Breast epithelium (tissue), 3 donors: ENCODE measurements at regions not wholly inside any gene's neighbourhood (a gene's known extent, or its start where the extent isn't known, plus 50 kb on each side); places are given as distances from the start of the nearest gene placed in this dataset.

Experiments used
- CTCF ChIP-seq, 3 donors: fragments of 450-650 bp; IDR thresholded peaks; one replicate each; pipeline ENCODE4 v1.5.1; 2016 to 2017; ENCODE audit warnings: antibody characterized with exemption in 3 of 3, mild to moderate bottlenecking in 3 of 3, moderate library complexity in 3 of 3
- POLR2A ChIP-seq: fragments of 450-650 bp; IDR thresholded peaks from one replicate; pipeline ENCODE4 v1.6.1; 2016; ENCODE audit warnings: antibody characterized with exemption, mild to moderate bottlenecking, moderate library complexity
- POLR2AphosphoS5 ChIP-seq, 3 donors: sonication (generic); formaldehyde crosslinking; IDR thresholded peaks; one replicate each; pipeline ENCODE4 v1.6.1; 2017; ENCODE audit warnings: antibody characterized with exemption in 3 of 3

DNA sequence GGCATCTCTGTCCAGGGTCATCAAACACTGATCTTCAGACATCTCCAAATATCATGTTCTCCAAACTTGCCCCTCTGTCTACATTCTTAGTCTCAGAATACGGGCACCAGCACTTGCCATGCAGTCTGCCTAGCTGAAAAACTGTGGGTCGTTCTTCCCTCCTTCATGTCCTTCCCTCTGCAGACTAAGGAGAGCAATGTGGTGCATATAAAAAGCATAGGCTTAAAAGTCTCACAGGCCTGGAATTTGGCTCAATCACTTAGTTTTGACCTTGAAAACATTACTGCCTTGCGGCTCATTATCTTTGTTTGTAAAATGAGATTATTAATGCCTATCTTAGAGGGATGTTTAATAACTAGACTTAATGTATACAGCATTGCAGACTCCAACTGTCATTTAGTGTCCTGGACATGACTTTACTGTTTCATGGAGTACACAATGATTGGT, 362.8 kb downstream of the NPR3 start:
- TF ChIP-seq CTCF (IDR thresholded peaks at IDR 0.05): no peak
- no peak for TF ChIP-seq POLR2AphosphoS5 (IDR thresholded peaks at IDR 0.05)
- TF ChIP-seq POLR2A: no peak
